Activated T-cell treated with anti-CD3 and anti-CD28 coated beads, Interleukin-2, amount 50 U/mL, for 72 hours (primary cell): ENCODE measurements at regions not wholly inside any gene's neighbourhood (a gene's known extent, or its start where the extent isn't known, plus 50 kb on each side); places are given as distances from the start of the nearest gene placed in this dataset.
"Not testable (repeated sequence)": the region's sequence is repeated elsewhere in the genome, so short reads cannot be mapped to it uniquely, and the experiment has no call there.

Experiments
- ATAC-seq, 2 donors: fragments of 150-1000 bp; cut with Tn5 transposase; replicated peaks in 1 of 2; 2 replicates each; pipeline ENCODE4 v1.10.0; 2021; ENCODE audit warnings: moderate library complexity in 2 of 2, mild to moderate bottlenecking in 1 of 2
- DNase-seq, 2 donors: peaks; one replicate each; pipeline ENCODE4 v3.0.0; 2021 to 2022; ENCODE audit warnings: mixed read lengths in 1 of 2
- H3K27ac Mint-ChIP-seq: one replicate; pipeline ENCODE4 v1.8.0; 2022; ENCODE audit warnings: mild to moderate bottlenecking, moderate library complexity, mixed read lengths
- H3K27me3 Mint-ChIP-seq: one replicate; pipeline ENCODE4 v1.8.0; 2022; ENCODE audit warnings: low read depth, mixed read lengths
- H3K36me3 Mint-ChIP-seq, 2 donors: one replicate each; pipeline ENCODE4 v1.8.0; 2022; ENCODE audit warnings: mixed read lengths in 2 of 2, mild to moderate bottlenecking in 1 of 2; ENCODE audit not compliant: insufficient read depth in 2 of 2
- H3K4me1 Mint-ChIP-seq: one replicate; pipeline ENCODE4 v1.8.0; 2022; ENCODE audit warnings: low read depth, mixed read lengths
- H3K4me3 Mint-ChIP-seq, 2 donors: one replicate each; pipeline ENCODE4 v1.8.0; 2022; ENCODE audit warnings: mild to moderate bottlenecking in 2 of 2, mixed read lengths in 2 of 2, moderate library complexity in 2 of 2
- H3K9me3 Mint-ChIP-seq, 2 donors: one replicate each; pipeline ENCODE4 v1.8.0; 2022; ENCODE audit warnings: mixed read lengths in 2 of 2

- H3K9me3 Mint-ChIP-seq, H3K4me1 Mint-ChIP-seq, H3K36me3 Mint-ChIP-seq, DNase-seq, ATAC-seq, H3K27ac Mint-ChIP-seq, H3K27me3 Mint-ChIP-seq, H3K4me3 Mint-ChIP-seq: not testable (repeated sequence)
Observed at GRCh38 chr5:100346269-100346668, 188.9 kb upstream of the FAM174A start.

- not testable (repeated sequence) for H3K4me3 Mint-ChIP-seq, H3K4me1 Mint-ChIP-seq, H3K27ac Mint-ChIP-seq, H3K9me3 Mint-ChIP-seq, H3K36me3 Mint-ChIP-seq, DNase-seq, H3K27me3 Mint-ChIP-seq, ATAC-seq
Observed at GRCh38 chr5:100341485-100341884, 193.7 kb upstream of the FAM174A start.

GRCh38 chr5:100322483-100322882 lies 212.7 kb upstream of the FAM174A start:
- H3K27me3 Mint-ChIP-seq = no peaks in the 10 kb centered on the region
- H3K27ac Mint-ChIP-seq = no peak overlapping the region
- ATAC-seq (no peak), DNase-seq (no peak)
- no peaks in the 10 kb centered on the region for H3K4me1 Mint-ChIP-seq
- H3K9me3 Mint-ChIP-seq = no peaks in the 10 kb centered on the region
- no peaks in the 10 kb centered on the region for H3K36me3 Mint-ChIP-seq
- H3K4me3 Mint-ChIP-seq = no peak overlapping the region

GRCh38 chr5:100319885-100320284 lies 215.3 kb upstream of the FAM174A start:
- H3K9me3 Mint-ChIP-seq = peaks cover 0 to 7% of the 10 kb centered on the region in 2 donors
- H3K27ac Mint-ChIP-seq = no peak overlapping the region
- H3K4me1 Mint-ChIP-seq = no peaks in the 10 kb centered on the region
- H3K27me3 Mint-ChIP-seq = no peaks in the 10 kb centered on the region
- no peak overlapping the region for H3K4me3 Mint-ChIP-seq
- no peak for ATAC-seq
- DNase-seq = no peak
- no peaks in the 10 kb centered on the region for H3K36me3 Mint-ChIP-seq

- no peaks in the 10 kb centered on the region for H3K36me3 Mint-ChIP-seq
- H3K9me3 Mint-ChIP-seq = peaks cover 5 to 7% of the 10 kb centered on the region in 2 donors
- no peak overlapping the region for H3K27ac Mint-ChIP-seq
- no peaks in the 10 kb centered on the region for H3K27me3 Mint-ChIP-seq
- H3K4me1 Mint-ChIP-seq = no peaks in the 10 kb centered on the region
- H3K4me3 Mint-ChIP-seq = no peak overlapping the region
- DNase-seq (no peak), ATAC-seq (no peak)
Observed at GRCh38 chr5:100313657-100314056, 221.5 kb upstream of the FAM174A start.

GRCh38 chr5:100311806-100312205 lies 223.4 kb upstream of the FAM174A start:
- Mint-ChIP-seq H3K4me3 (no peak overlapping the region), H3K4me1 (no peaks in the 10 kb centered on the region), H3K36me3 (no peaks in the 10 kb centered on the region), H3K27ac (no peak overlapping the region), H3K27me3 (no peaks in the 10 kb centered on the region), H3K9me3 (peaks cover 5 to 7% of the 10 kb centered on the region in 2 donors)
- DNase-seq (no peak), ATAC-seq (no peak)

GRCh38 chr5:100306000-100306399 lies 229.2 kb upstream of the FAM174A start:
- Mint-ChIP-seq H3K36me3 (no peaks in the 10 kb centered on the region), H3K4me1 (no peaks in the 10 kb centered on the region), H3K27me3 (no peaks in the 10 kb centered on the region), H3K4me3 (no peak overlapping the region), H3K9me3 (no peaks in the 10 kb centered on the region), H3K27ac (no peak overlapping the region)
- ATAC-seq (no peak), DNase-seq (no peak)

- H3K27me3 Mint-ChIP-seq = no peaks in the 10 kb centered on the region
- no peak for ATAC-seq
- H3K4me3 Mint-ChIP-seq = no peak overlapping the region
- no peak overlapping the region for H3K27ac Mint-ChIP-seq
- H3K36me3 Mint-ChIP-seq = no peaks in the 10 kb centered on the region
- no peaks in the 10 kb centered on the region for H3K4me1 Mint-ChIP-seq
- no peak for DNase-seq
- H3K9me3 Mint-ChIP-seq = peaks cover 0 to 2% of the 10 kb centered on the region in 2 donors
Observed at GRCh38 chr5:100303216-100303615, 232.0 kb upstream of the FAM174A start.

- H3K4me3 Mint-ChIP-seq = no peak overlapping the region
- H3K36me3 Mint-ChIP-seq = no peaks in the 10 kb centered on the region
- no peaks in the 10 kb centered on the region for H3K4me1 Mint-ChIP-seq
- ATAC-seq = no peak
- H3K9me3 Mint-ChIP-seq = peaks cover 0 to 2% of the 10 kb centered on the region in 2 donors
- no peaks in the 10 kb centered on the region for H3K27me3 Mint-ChIP-seq
- DNase-seq = no peak
- no peak overlapping the region for H3K27ac Mint-ChIP-seq
Observed at GRCh38 chr5:100299261-100299660, 235.9 kb upstream of the FAM174A start.

GRCh38 chr5:100276071-100276470 lies 259.1 kb upstream of the FAM174A start:
- Mint-ChIP-seq H3K9me3 (peaks cover 0 to 4% of the 10 kb centered on the region in 2 donors), H3K36me3 (no peaks in the 10 kb centered on the region), H3K4me3 (no peak overlapping the region), H3K4me1 (no peaks in the 10 kb centered on the region), H3K27ac (no peak overlapping the region), H3K27me3 (no peaks in the 10 kb centered on the region)
- no peak for ATAC-seq
- DNase-seq = no peak

- Mint-ChIP-seq H3K4me1 (no peaks in the 10 kb centered on the region), H3K27ac (no peak overlapping the region), H3K36me3 (no peaks in the 10 kb centered on the region), H3K27me3 (no peaks in the 10 kb centered on the region), H3K4me3 (no peak overlapping the region), H3K9me3 (peaks cover 0 to 4% of the 10 kb centered on the region in 2 donors)
- DNase-seq (no peak), ATAC-seq (no peak)
Observed at GRCh38 chr5:100275631-100276030, 259.5 kb upstream of the FAM174A start.

GRCh38 chr5:100273846-100274580 lies 261.2 kb upstream of the FAM174A start:
- Mint-ChIP-seq H3K27me3 (no peaks in the 10 kb centered on the region), H3K36me3 (no peaks in the 10 kb centered on the region), H3K4me3 (no peak overlapping the region), H3K4me1 (no peaks in the 10 kb centered on the region), H3K27ac (no peak overlapping the region), H3K9me3 (peaks cover 0 to 4% of the 10 kb centered on the region in 2 donors)
- no peak for DNase-seq
- ATAC-seq = no peak

GRCh38 chr5:100270023-100270771 lies 265.0 kb upstream of the FAM174A start:
- ATAC-seq (no peak), DNase-seq (no peak)
- no peaks in the 10 kb centered on the region for H3K4me1 Mint-ChIP-seq
- no peak overlapping the region for H3K27ac Mint-ChIP-seq
- peaks cover 0 to 2% of the 10 kb centered on the region in 2 donors for H3K9me3 Mint-ChIP-seq
- H3K4me3 Mint-ChIP-seq = no peak overlapping the region
- no peaks in the 10 kb centered on the region for H3K27me3 Mint-ChIP-seq
- no peaks in the 10 kb centered on the region for H3K36me3 Mint-ChIP-seq
